Central memory CD4-positive, alpha-beta T cell (primary cell): ENCODE measurements at regions not wholly inside any gene's neighbourhood (a gene's known extent, or its start where the extent isn't known, plus 50 kb on each side); places are given as distances from the start of the nearest gene placed in this dataset.
"Not testable (repeated sequence)": the region's sequence is repeated elsewhere in the genome, so short reads cannot be mapped to it uniquely, and the experiment has no call there.

Experiments used
- DNase-seq: peaks from one replicate; pipeline ENCODE4 v3.0.0; 2022

GRCh38 chr10:36872702-36873393 is 252.6 kb upstream of the ANKRD30A start:
- no peak for DNase-seq

GRCh38 chr10:36840788-36841187 is 284.6 kb upstream of the ANKRD30A start:
- no peak for DNase-seq

- DNase-seq, result no peak
Observed at GRCh38 chr10:36837416-36837815, 288.0 kb upstream of the ANKRD30A start.

- no peak for DNase-seq
Observed at GRCh38 chr10:36819781-36820180, 305.6 kb upstream of the ANKRD30A start.

GRCh38 chr10:36817898-36818297 is 307.5 kb upstream of the ANKRD30A start:
- DNase-seq, result no peak

- no peak for DNase-seq
Observed at GRCh38 chr10:36808625-36809362, 316.6 kb upstream of the ANKRD30A start.

GRCh38 chr10:36803229-36803628 is 322.2 kb upstream of the ANKRD30A start:
- no peak for DNase-seq

- no peak for DNase-seq
Observed at GRCh38 chr10:36802490-36803153, 322.8 kb upstream of the ANKRD30A start.

GRCh38 chr10:36801660-36802059 is 323.7 kb upstream of the ANKRD30A start:
- no peak for DNase-seq

GRCh38 chr10:36794981-36795380 is 330.4 kb upstream of the ANKRD30A start:
- no peak for DNase-seq

GRCh38 chr10:36789974-36790373 is 335.4 kb upstream of the ANKRD30A start:
- no peak for DNase-seq

- no peak for DNase-seq
Observed at GRCh38 chr10:36788152-36788551, 337.2 kb upstream of the ANKRD30A start.

- no peak for DNase-seq
Observed at GRCh38 chr10:36783400-36783799, 342.0 kb upstream of the ANKRD30A start.

- DNase-seq, result no peak
Observed at GRCh38 chr10:36781570-36781969, 343.8 kb upstream of the ANKRD30A start.

GRCh38 chr10:36780158-36780557 is 345.2 kb upstream of the ANKRD30A start:
- DNase-seq, result no peak

- no peak for DNase-seq
Observed at GRCh38 chr10:36779238-36779846, 346.1 kb upstream of the ANKRD30A start.

GRCh38 chr10:36778651-36779050 is 346.7 kb upstream of the ANKRD30A start:
- no peak for DNase-seq

- DNase-seq, result no peak
Observed at GRCh38 chr10:36773652-36774051, 351.7 kb upstream of the ANKRD30A start.

GRCh38 chr10:36771725-36772124 is 353.7 kb upstream of the ANKRD30A start:
- DNase-seq, result no peak

- not testable (repeated sequence) for DNase-seq
Observed at GRCh38 chr10:36769741-36770140, 355.7 kb upstream of the ANKRD30A start.

GRCh38 chr10:36766940-36767339 is 358.5 kb upstream of the ANKRD30A start:
- no peak for DNase-seq

- no peak for DNase-seq
Observed at GRCh38 chr10:36766415-36766810, 359.0 kb upstream of the ANKRD30A start.

GRCh38 chr10:36765782-36766414 is 359.5 kb upstream of the ANKRD30A start:
- no peak for DNase-seq
